Osteoblast (primary cell): ENCODE measurements at regions not wholly inside any gene's neighbourhood (a gene's known extent, or its start where the extent isn't known, plus 50 kb on each side); places are given as distances from the start of the nearest gene placed in this dataset.

ENCODE experiments used
- DNase-seq: peaks from one replicate; pipeline ENCODE4 v3.0.0; 2011; ENCODE audit warnings: low spot score, mixed read lengths; ENCODE audit not compliant: insufficient read length; ENCODE audit errors: missing footprints
- H2AFZ ChIP-seq: 2 replicates; pipeline ENCODE4 v1.6.0; 2011; ENCODE audit warnings: mild to moderate bottlenecking, low read length
- H3K27ac ChIP-seq: 2 replicates; pipeline ENCODE4 v1.5.1; 2011; ENCODE audit warnings: mild to moderate bottlenecking, low read depth, low read length, moderate library complexity
- H3K27me3 ChIP-seq: 2 replicates; pipeline ENCODE4 v1.6.0; 2012; ENCODE audit warnings: mild to moderate bottlenecking, control low read depth, inconsistent platforms, low read length, moderate library complexity; ENCODE audit not compliant: insufficient read depth
- H3K36me3 ChIP-seq: 2 replicates; pipeline ENCODE4 v1.5.1; 2011; ENCODE audit warnings: mild to moderate bottlenecking, low read length, control low read depth, moderate library complexity; ENCODE audit not compliant: insufficient read depth
- H3K4me1 ChIP-seq: 2 replicates; pipeline ENCODE4 v1.5.1; 2011; ENCODE audit warnings: mild to moderate bottlenecking, low read length, control low read depth, moderate library complexity; ENCODE audit not compliant: insufficient read depth
- H3K4me2 ChIP-seq: 2 replicates; pipeline ENCODE4 v1.6.0; 2011; ENCODE audit warnings: mild to moderate bottlenecking, low read length; ENCODE audit not compliant: insufficient read depth
- H3K4me3 ChIP-seq: fragments of 200-600 bp; sonication (generic); 3 replicates; pipeline ENCODE4 v1.5.1; 2012; ENCODE audit warnings: mild to moderate bottlenecking, low read length, inconsistent platforms; ENCODE audit not compliant: insufficient read depth
- H3K79me2 ChIP-seq: 2 replicates; pipeline ENCODE4 v1.6.0; 2012; ENCODE audit warnings: mild to moderate bottlenecking, low read length, control low read depth, inconsistent platforms; ENCODE audit not compliant: insufficient read depth
- H3K9me3 ChIP-seq: 2 replicates; pipeline ENCODE4 v1.5.1; 2011; ENCODE audit warnings: low read depth, low read length, control low read depth
- H4K20me1 ChIP-seq: 2 replicates; pipeline ENCODE4 v1.6.0; 2012; ENCODE audit warnings: mild to moderate bottlenecking, low read length, control low read depth; ENCODE audit not compliant: insufficient read depth
- TF ChIP-seq, protein P1 (sequence below): IDR thresholded peaks from 2 replicates; pipeline ENCODE4 v1.5.1; 2011; ENCODE audit warnings: mild to moderate bottlenecking, low read depth, low read length, moderate library complexity; ENCODE audit errors: extremely low read depth

DNA sequence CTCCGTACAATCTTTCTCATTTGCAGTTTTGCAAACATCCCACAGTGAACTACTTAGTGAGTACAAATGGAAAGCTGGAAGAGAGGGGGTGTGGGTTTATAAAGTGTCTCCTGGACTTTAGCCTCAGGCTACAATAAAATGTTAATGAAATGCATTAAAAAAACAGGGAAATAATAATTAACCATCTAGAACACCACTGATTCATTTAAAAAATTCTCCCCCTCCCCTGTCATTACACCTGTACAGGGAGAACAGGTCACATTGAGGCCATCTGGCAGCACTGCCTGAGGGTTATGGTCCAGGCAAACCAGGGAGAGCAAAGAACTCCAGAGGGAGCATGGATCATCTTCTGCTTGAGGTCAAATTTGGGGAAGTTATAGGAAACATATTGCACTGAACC, 96.3 kb downstream of the TSPAN8 start:
- H2AFZ ChIP-seq: no peak overlapping the region
- TF ChIP-seq, protein P1, sequence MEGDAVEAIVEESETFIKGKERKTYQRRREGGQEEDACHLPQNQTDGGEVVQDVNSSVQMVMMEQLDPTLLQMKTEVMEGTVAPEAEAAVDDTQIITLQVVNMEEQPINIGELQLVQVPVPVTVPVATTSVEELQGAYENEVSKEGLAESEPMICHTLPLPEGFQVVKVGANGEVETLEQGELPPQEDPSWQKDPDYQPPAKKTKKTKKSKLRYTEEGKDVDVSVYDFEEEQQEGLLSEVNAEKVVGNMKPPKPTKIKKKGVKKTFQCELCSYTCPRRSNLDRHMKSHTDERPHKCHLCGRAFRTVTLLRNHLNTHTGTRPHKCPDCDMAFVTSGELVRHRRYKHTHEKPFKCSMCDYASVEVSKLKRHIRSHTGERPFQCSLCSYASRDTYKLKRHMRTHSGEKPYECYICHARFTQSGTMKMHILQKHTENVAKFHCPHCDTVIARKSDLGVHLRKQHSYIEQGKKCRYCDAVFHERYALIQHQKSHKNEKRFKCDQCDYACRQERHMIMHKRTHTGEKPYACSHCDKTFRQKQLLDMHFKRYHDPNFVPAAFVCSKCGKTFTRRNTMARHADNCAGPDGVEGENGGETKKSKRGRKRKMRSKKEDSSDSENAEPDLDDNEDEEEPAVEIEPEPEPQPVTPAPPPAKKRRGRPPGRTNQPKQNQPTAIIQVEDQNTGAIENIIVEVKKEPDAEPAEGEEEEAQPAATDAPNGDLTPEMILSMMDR: no peak
- H3K4me2 ChIP-seq: no peak overlapping the region
- no peaks in the 10 kb centered on the region for H3K36me3 ChIP-seq
- H3K4me1 ChIP-seq: no peaks in the 10 kb centered on the region
- DNase-seq: no peak
- H3K9me3 ChIP-seq: no peaks in the 10 kb centered on the region
- H4K20me1 ChIP-seq: no peaks in the 10 kb centered on the region
- H3K27me3 ChIP-seq: no peaks in the 10 kb centered on the region
- H3K79me2 ChIP-seq: no peaks in the 10 kb centered on the region
- no peak overlapping the region for H3K4me3 ChIP-seq
- H3K27ac ChIP-seq: no peak overlapping the region

GRCh38 chr12:71060426-71060825, 97.4 kb downstream of the TSPAN8 start:
- Histone ChIP-seq H3K4me2 (no peak overlapping the region), H3K27me3 (no peaks in the 10 kb centered on the region), H3K27ac (no peak overlapping the region), H2AFZ (no peak overlapping the region), H3K79me2 (no peaks in the 10 kb centered on the region), H3K36me3 (no peaks in the 10 kb centered on the region), H3K9me3 (no peaks in the 10 kb centered on the region), H3K4me3 (no peak overlapping the region), H4K20me1 (no peaks in the 10 kb centered on the region), H3K4me1 (no peaks in the 10 kb centered on the region)
- DNase-seq: no peak
- TF ChIP-seq, protein P1: no peak

DNA sequence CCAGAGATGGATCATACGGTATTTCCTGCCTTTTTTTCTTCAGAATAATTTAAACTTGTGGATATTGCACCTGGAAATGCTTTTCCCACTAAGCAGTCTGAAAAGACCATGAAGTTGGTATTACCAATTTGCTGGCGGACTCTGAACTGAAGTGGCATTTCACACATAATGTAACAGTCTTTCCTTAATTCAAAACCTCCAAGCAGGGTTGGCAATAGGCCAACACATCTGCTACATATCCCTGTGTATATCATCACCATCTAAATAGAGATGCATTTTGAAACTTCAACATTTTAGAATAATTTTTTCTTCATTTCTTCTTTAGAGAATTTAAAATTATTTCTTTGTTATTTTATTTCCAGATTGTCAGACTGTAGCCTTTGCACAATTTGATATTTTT, 100.5 kb downstream of the TSPAN8 start:
- H3K9me3 ChIP-seq: no peaks in the 10 kb centered on the region
- no peaks in the 10 kb centered on the region for H3K36me3 ChIP-seq
- no peak overlapping the region for H3K27ac ChIP-seq
- DNase-seq: no peak
- no peaks in the 10 kb centered on the region for H3K79me2 ChIP-seq
- TF ChIP-seq, protein P1: no peak
- H3K27me3 ChIP-seq: no peaks in the 10 kb centered on the region
- H3K4me1 ChIP-seq: no peaks in the 10 kb centered on the region
- H3K4me3 ChIP-seq: no peak overlapping the region
- no peaks in the 10 kb centered on the region for H4K20me1 ChIP-seq
- no peak overlapping the region for H2AFZ ChIP-seq
- no peak overlapping the region for H3K4me2 ChIP-seq

GRCh38 chr12:71054551-71054950, 103.2 kb downstream of the TSPAN8 start:
- no peak for DNase-seq
- no peaks in the 10 kb centered on the region for H3K4me1 ChIP-seq
- no peak overlapping the region for H3K4me3 ChIP-seq
- no peak overlapping the region for H2AFZ ChIP-seq
- no peaks in the 10 kb centered on the region for H4K20me1 ChIP-seq
- no peaks in the 10 kb centered on the region for H3K27me3 ChIP-seq
- H3K4me2 ChIP-seq: no peak overlapping the region
- TF ChIP-seq, protein P1: no peak
- no peaks in the 10 kb centered on the region for H3K9me3 ChIP-seq
- no peaks in the 10 kb centered on the region for H3K79me2 ChIP-seq
- H3K27ac ChIP-seq: no peak overlapping the region
- H3K36me3 ChIP-seq: no peaks in the 10 kb centered on the region
